ENCODE measurements at regions not wholly inside any gene's neighbourhood (a gene's known extent, or its start where the extent isn't known, plus 50 kb on each side); places are given as distances from the start of the nearest gene placed in this dataset.

GRCh38 chr5:143662020-143662419, 149.9 kb upstream of the HMHB1 start:
- no peak overlapping the region for H3K4me2 ChIP-seq (ENCODE audit: low read depth, low read length)

GRCh38 chr5:143660625-143661024, 151.3 kb upstream of the HMHB1 start:
- Histone ChIP-seq H3K79me2 (ENCODE audit: low read length) (no peaks in the 10 kb centered on the region), H3K9me3 (replicated peaks; ENCODE audit: insufficient read depth, low read length) (no peaks in the 10 kb centered on the region), H3K27ac (ENCODE audit: low read length) (no peak overlapping the region), H3K36me3 (replicated peaks; ENCODE audit: insufficient read depth, low read length) (no peaks in the 10 kb centered on the region), H3F3A (ENCODE audit: insufficient read depth, low read length) (no peaks in the 10 kb centered on the region), H3K4me1 (ENCODE audit: low read length) (no peaks in the 10 kb centered on the region), H3K4me2 (ENCODE audit: low read depth, low read length) (no peak overlapping the region), H2AFZ (ENCODE audit: low read length) (no peak overlapping the region), H3K9ac (ENCODE audit: low read length) (no peak overlapping the region), H3K9me2 (replicated peaks; ENCODE audit: insufficient read depth, low read length) (no peaks in the 10 kb centered on the region), H4K20me1 (ENCODE audit: insufficient read depth, low read length) (no peaks in the 10 kb centered on the region), H3K4me3 (ENCODE audit: low read length) (no peak overlapping the region), H3K27me3 (replicated peaks; ENCODE audit: insufficient read depth, low read length) (no peaks in the 10 kb centered on the region)
- TF ChIP-seq CTCF (IDR thresholded peaks at IDR 0.05; ENCODE audit: low read length) (no peak), EZH2phosphoT487 (IDR thresholded peaks at IDR 0.05; ENCODE audit: low read length) (no peak), EZH2 (optimal IDR thresholded peaks at IDR 0.05; ENCODE audit: low read depth, low read length) (no peak)
- DNase-seq: no peak

More at GRCh38 chr5:143662020-143662419, 149.9 kb upstream of the HMHB1 start:
- Histone ChIP-seq H3K4me3 (ENCODE audit: low read length) (no peak overlapping the region), H3K4me1 (ENCODE audit: low read length) (no peaks in the 10 kb centered on the region), H3K9me3 (replicated peaks; ENCODE audit: insufficient read depth, low read length) (no peaks in the 10 kb centered on the region), H3K36me3 (replicated peaks; ENCODE audit: insufficient read depth, low read length) (no peaks in the 10 kb centered on the region), H3K9ac (ENCODE audit: low read length) (no peak overlapping the region), H3K27me3 (replicated peaks; ENCODE audit: insufficient read depth, low read length) (no peaks in the 10 kb centered on the region), H3K79me2 (ENCODE audit: low read length) (no peaks in the 10 kb centered on the region), H3F3A (ENCODE audit: insufficient read depth, low read length) (no peaks in the 10 kb centered on the region), H4K20me1 (ENCODE audit: insufficient read depth, low read length) (no peaks in the 10 kb centered on the region), H2AFZ (ENCODE audit: low read length) (no peak overlapping the region), H3K27ac (ENCODE audit: low read length) (no peak overlapping the region), H3K9me2 (replicated peaks; ENCODE audit: insufficient read depth, low read length) (no peaks in the 10 kb centered on the region)
- no peak for TF ChIP-seq CTCF (IDR thresholded peaks at IDR 0.05; ENCODE audit: low read length)
- no peak for DNase-seq

GRCh38 chr5:143659599-143660238, 152.2 kb upstream of the HMHB1 start:
- Histone ChIP-seq H3K9ac (ENCODE audit: low read length) (no peak overlapping the region), H3K27ac (ENCODE audit: low read length) (no peak overlapping the region), H2AFZ (ENCODE audit: low read length) (no peak overlapping the region), H4K20me1 (ENCODE audit: insufficient read depth, low read length) (no peaks in the 10 kb centered on the region), H3K4me3 (ENCODE audit: low read length) (no peak overlapping the region), H3K27me3 (replicated peaks; ENCODE audit: insufficient read depth, low read length) (no peaks in the 10 kb centered on the region), H3K4me2 (ENCODE audit: low read depth, low read length) (no peak overlapping the region), H3K9me2 (replicated peaks; ENCODE audit: insufficient read depth, low read length) (no peaks in the 10 kb centered on the region), H3K79me2 (ENCODE audit: low read length) (no peaks in the 10 kb centered on the region), H3K36me3 (replicated peaks; ENCODE audit: insufficient read depth, low read length) (no peaks in the 10 kb centered on the region), H3K4me1 (ENCODE audit: low read length) (no peaks in the 10 kb centered on the region), H3F3A (ENCODE audit: insufficient read depth, low read length) (no peaks in the 10 kb centered on the region), H3K9me3 (replicated peaks; ENCODE audit: insufficient read depth, low read length) (no peaks in the 10 kb centered on the region)
- DNase-seq: no peak
- TF ChIP-seq EZH2 (optimal IDR thresholded peaks at IDR 0.05; ENCODE audit: low read depth, low read length): no peak
- no peak for TF ChIP-seq EZH2phosphoT487 (IDR thresholded peaks at IDR 0.05; ENCODE audit: low read length)
- no peak for TF ChIP-seq CTCF (IDR thresholded peaks at IDR 0.05; ENCODE audit: low read length)

All from MM.1S (cell line).